C4-2B (cell line): ENCODE measurements at regions not wholly inside any gene's neighbourhood (a gene's known extent, or its start where the extent isn't known, plus 50 kb on each side); places are given as distances from the start of the nearest gene placed in this dataset.

Experiments
- H3K27ac ChIP-seq: fragments of 450-650 bp; 2 replicates; pipeline ENCODE4 v1.5.1; 2017
- ZFX ChIP-seq: fragments of 450-650 bp; IDR thresholded peaks from 2 replicates; pipeline ENCODE4 v1.6.1; 2017
- TF ChIP-seq, protein P1 (sequence below): fragments of 450-650 bp; conservative IDR thresholded peaks from 2 replicates; pipeline ENCODE4 v1.5.1; 2017; ENCODE audit warnings: mild to moderate bottlenecking

- H3K27ac ChIP-seq, result no peak overlapping the region
- no peak for TF ChIP-seq ZFX
- TF ChIP-seq, protein P1, sequence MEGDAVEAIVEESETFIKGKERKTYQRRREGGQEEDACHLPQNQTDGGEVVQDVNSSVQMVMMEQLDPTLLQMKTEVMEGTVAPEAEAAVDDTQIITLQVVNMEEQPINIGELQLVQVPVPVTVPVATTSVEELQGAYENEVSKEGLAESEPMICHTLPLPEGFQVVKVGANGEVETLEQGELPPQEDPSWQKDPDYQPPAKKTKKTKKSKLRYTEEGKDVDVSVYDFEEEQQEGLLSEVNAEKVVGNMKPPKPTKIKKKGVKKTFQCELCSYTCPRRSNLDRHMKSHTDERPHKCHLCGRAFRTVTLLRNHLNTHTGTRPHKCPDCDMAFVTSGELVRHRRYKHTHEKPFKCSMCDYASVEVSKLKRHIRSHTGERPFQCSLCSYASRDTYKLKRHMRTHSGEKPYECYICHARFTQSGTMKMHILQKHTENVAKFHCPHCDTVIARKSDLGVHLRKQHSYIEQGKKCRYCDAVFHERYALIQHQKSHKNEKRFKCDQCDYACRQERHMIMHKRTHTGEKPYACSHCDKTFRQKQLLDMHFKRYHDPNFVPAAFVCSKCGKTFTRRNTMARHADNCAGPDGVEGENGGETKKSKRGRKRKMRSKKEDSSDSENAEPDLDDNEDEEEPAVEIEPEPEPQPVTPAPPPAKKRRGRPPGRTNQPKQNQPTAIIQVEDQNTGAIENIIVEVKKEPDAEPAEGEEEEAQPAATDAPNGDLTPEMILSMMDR, result no peak
These were observed 1982.5 kb downstream of the ARAP2 start for GRCh38 chr4:34261799-34262314.

GRCh38 chr4:34269613-34270012 is 1974.7 kb downstream of the ARAP2 start:
- H3K27ac ChIP-seq, result no peak overlapping the region
- TF ChIP-seq ZFX, result no peak
- TF ChIP-seq, protein P1, result no peak

- H3K27ac ChIP-seq, result no peak overlapping the region
- TF ChIP-seq, protein P1, result no peak
- no peak for TF ChIP-seq ZFX
These were observed 1972.6 kb downstream of the ARAP2 start for GRCh38 chr4:34271479-34272355.

DNA sequence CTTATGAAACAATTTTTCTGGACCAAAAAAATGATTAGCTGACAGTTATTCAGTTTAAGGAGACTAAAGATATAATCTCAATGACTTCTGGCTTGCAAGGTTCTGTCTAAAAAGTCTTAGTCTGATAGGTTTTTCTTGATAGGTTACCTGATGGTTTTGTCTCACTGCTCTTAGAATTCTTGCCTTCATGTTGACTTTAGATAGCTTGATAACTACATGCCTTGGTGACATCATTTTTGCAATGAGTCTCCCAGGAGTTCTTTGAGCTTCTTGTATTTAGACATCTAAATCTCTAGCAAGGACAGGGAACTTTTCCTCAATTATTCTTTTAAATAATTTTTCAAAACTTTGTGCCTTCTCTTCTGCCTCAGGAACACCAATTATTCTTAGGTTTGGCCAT is 1965.3 kb downstream of the ARAP2 start:
- no peak for TF ChIP-seq ZFX
- TF ChIP-seq, protein P1, result no peak
- H3K27ac ChIP-seq, result no peak overlapping the region

GRCh38 chr4:34280131-34280530 is 1964.2 kb downstream of the ARAP2 start:
- H3K27ac ChIP-seq, result no peak overlapping the region
- TF ChIP-seq, protein P1, result no peak
- no peak for TF ChIP-seq ZFX

- H3K27ac ChIP-seq, result no peak overlapping the region
- TF ChIP-seq, protein P1, result no peak
- no peak for TF ChIP-seq ZFX
These were observed 1962.5 kb downstream of the ARAP2 start for GRCh38 chr4:34281826-34282225.

DNA sequence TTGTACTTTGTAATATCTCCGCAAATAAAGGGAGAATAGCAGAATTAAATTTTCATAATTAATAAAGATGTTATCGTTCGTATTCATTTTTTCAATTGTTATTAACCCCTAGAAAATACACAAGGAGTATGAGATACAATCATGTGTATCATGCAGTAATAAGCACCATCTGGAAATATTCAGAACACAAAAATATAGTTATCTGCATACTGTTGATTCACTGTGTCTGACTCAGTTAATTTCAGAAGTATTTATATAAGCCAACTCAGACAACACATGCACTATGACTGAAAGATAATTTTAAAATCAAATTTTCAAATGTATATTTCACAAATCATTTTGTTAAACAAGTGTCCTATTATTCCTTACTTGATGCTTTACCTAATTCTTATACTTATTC is 1954.8 kb downstream of the ARAP2 start:
- H3K27ac ChIP-seq, result no peak overlapping the region
- no peak for TF ChIP-seq ZFX
- TF ChIP-seq, protein P1, result no peak
